ENCODE measurements at regions not wholly inside any gene's neighbourhood (a gene's known extent, or its start where the extent isn't known, plus 50 kb on each side); places are given as distances from the start of the nearest gene placed in this dataset.

GRCh38 chr4:95694411-95694810 is 145.5 kb upstream of the PDHA2 start:
- ChIA-PET CTCF (interaction anchor here (1.1 kb wide), 1 partner anchor 63 kb away, joined by 5 read pairs; no protein-coding TSS in a partner anchor), POLR2A (no interaction called here)
- H3K27ac Mint-ChIP-seq: no peak overlapping the region
- H3K36me3 Mint-ChIP-seq: peaks cover 14% of the 10 kb centered on the region
- DNase-seq (ENCODE audit: low spot score) (no peak), ATAC-seq (no peak)
- peaks cover 14% of the 10 kb centered on the region for H3K9me3 Mint-ChIP-seq
- no peak overlapping the region for H3K4me3 Mint-ChIP-seq
- no peaks in the 10 kb centered on the region for H3K4me1 Mint-ChIP-seq
- no peaks in the 10 kb centered on the region; the same call in 1 of the 2 replicates for H3K27me3 Mint-ChIP-seq (ENCODE audit: low read depth)
- no peak for TF ChIP-seq ZNF671 (CRISPR knock-in tag; IDR thresholded peaks at IDR 0.05)
- no peak for TF ChIP-seq AR (CRISPR knock-in tag; IDR thresholded peaks at IDR 0.05)
- TF ChIP-seq NR1H2 (CRISPR knock-in tag; IDR thresholded peaks at IDR 0.05): no peak
- no peak for TF ChIP-seq OVOL2 (CRISPR knock-in tag; IDR thresholded peaks at IDR 0.05; ENCODE audit: borderline replicate concordance)

GRCh38 chr4:95693594-95693993 is 144.8 kb upstream of the UNC5C start:
- H3K27ac Mint-ChIP-seq: no peak overlapping the region
- H3K4me1 Mint-ChIP-seq: no peaks in the 10 kb centered on the region
- no peak overlapping the region for H3K4me3 Mint-ChIP-seq
- peaks cover 14% of the 10 kb centered on the region for H3K9me3 Mint-ChIP-seq
- POLR2A ChIA-PET: interaction anchor here (0.6 kb wide), 1 partner anchor 649 kb away, joined by 3 read pairs; no protein-coding TSS in a partner anchor
- CTCF ChIA-PET: interaction anchor here (0.6 to 1.4 kb wide), 10 partner anchors 10 to 661 kb away, joined by 3 to 5 read pairs (median 4); no protein-coding TSS in a partner anchor
- ATAC-seq (peak; percentile 89), DNase-seq (ENCODE audit: low spot score) (peak; percentile 17)
- TF ChIP-seq SP1 (CRISPR knock-in tag; conservative IDR thresholded peaks at IDR 0.05) (no peak), NFATC4 (CRISPR knock-in tag; IDR thresholded peaks at IDR 0.05) (no peak), ZNF396 (CRISPR knock-in tag; IDR thresholded peaks at IDR 0.05; ENCODE audit: borderline replicate concordance) (no peak), ZNF138 (CRISPR knock-in tag; conservative IDR thresholded peaks at IDR 0.05) (no peak), KAT7 (CRISPR knock-in tag; IDR thresholded peaks at IDR 0.05; ENCODE audit: borderline replicate concordance) (no peak), ELF4 (CRISPR knock-in tag; IDR thresholded peaks at IDR 0.05; ENCODE audit: low read depth) (no peak), SOX15 (CRISPR knock-in tag; IDR thresholded peaks at IDR 0.05) (no peak), ZBTB43 (CRISPR knock-in tag; IDR thresholded peaks at IDR 0.05) (no peak), PRRX2 (CRISPR knock-in tag; IDR thresholded peaks at IDR 0.05) (no peak), CDX4 (CRISPR knock-in tag; IDR thresholded peaks at IDR 0.05; ENCODE audit: borderline replicate concordance) (no peak), TEAD1 (CRISPR knock-in tag; IDR thresholded peaks at IDR 0.05) (no peak), TP53 (CRISPR knock-in tag; IDR thresholded peaks at IDR 0.05) (no peak), ARID4B (CRISPR knock-in tag; IDR thresholded peaks at IDR 0.05; ENCODE audit: borderline replicate concordance) (no peak), FOXP1 (CRISPR knock-in tag; IDR thresholded peaks at IDR 0.05; ENCODE audit: borderline replicate concordance) (no peak)
- peaks cover 14% of the 10 kb centered on the region for H3K36me3 Mint-ChIP-seq
- H3K27me3 Mint-ChIP-seq (ENCODE audit: low read depth): no peaks in the 10 kb centered on the region; the same call in 1 of the 2 replicates

All from WTC11 (cell line).